Right lobe of liver (tissue), 6 donors: ENCODE measurements at regions not wholly inside any gene's neighbourhood (a gene's known extent, or its start where the extent isn't known, plus 50 kb on each side); places are given as distances from the start of the nearest gene placed in this dataset.

Source experiments
- ATAC-seq, 4 donors: fragments of 200-7000 bp; cut with Tn5 transposase; one replicate each; pipeline ENCODE4 v1.9.1; 2020; ENCODE audit warnings: mild to moderate bottlenecking in 4 of 4, moderate library complexity in 4 of 4
- DNase-seq, 3 donors: peaks; one replicate each; pipeline ENCODE4 v3.0.0-alpha.2; 2020
- H3K27ac ChIP-seq, 3 donors: fragments of 200-600 bp; one replicate each; pipeline ENCODE4 v1.8.0; 2022
- H3K27me3 ChIP-seq, 2 donors: fragments of 200-600 bp; one replicate each; pipeline ENCODE4 v1.8.0; 2022
- H3K36me3 ChIP-seq, 4 donors: fragments of 200-600 bp; sonication (generic) in 1 of 4; one replicate each; pipeline versions ENCODE4 v1.5.1 to v1.8.0; 2017 to 2022; ENCODE audit warnings: control low read depth in 1 of 4
- H3K4me1 ChIP-seq, 4 donors: fragments of 200-600 bp; sonication (generic) in 1 of 4; one replicate each; pipeline versions ENCODE4 v1.5.1 to v1.8.0; 2017 to 2022; ENCODE audit warnings: control low read depth in 1 of 4
- H3K4me3 ChIP-seq, 3 donors: fragments of 200-600 bp; one replicate each; pipeline ENCODE4 v1.8.0; 2022
- H3K9me3 ChIP-seq, 4 donors: fragments of 200-600 bp; sonication (generic) in 1 of 4; one replicate each; pipeline versions ENCODE4 v1.5.1 to v1.8.0; 2017 to 2022; ENCODE audit warnings: control low read depth in 1 of 4
- POLR2A ChIP-seq: fragments of 450-650 bp; IDR thresholded peaks from one replicate; pipeline ENCODE4 v1.6.1; 2017; ENCODE audit warnings: antibody characterized with exemption, mild to moderate bottlenecking
- WGBS: methylation state at CpG from one replicate; pipeline ENCODE4 v1.1.6; 2018; ENCODE audit warnings: low coverage, low lambda C conversion rate; ENCODE audit not compliant: insufficient coverage; ENCODE audit errors: missing lambda C conversion rate; 5-methylcytosine and 5-hydroxymethylcytosine counted together
- intact Hi-C, 2 donors: fragments of 100-400 bp; cut with DNase I; formaldehyde crosslinking; loops; one replicate each; pipeline versions ENCODE4 v1.11.2 to v1.14.1; 2022
- TF ChIP-seq, protein P1 (sequence below), 4 donors: fragments of 200-600 bp in 3 of 4; fragments of 450-650 bp in 1 of 4; IDR thresholded peaks; one replicate each; pipeline versions ENCODE4 v1.5.1 to v1.8.0; 2016 to 2022; ENCODE audit warnings: antibody characterized with exemption in 4 of 4, mild to moderate bottlenecking in 2 of 4
- donor health status: DM: no; HTN: yes; CAD: no.
- donor health status: DM: no; HTN: no; CAD: no.
- donor health status: DM: no; HTN: no; CAD: no.
- donor health status: DM: no; HTN: yes; CAD: no.
- donor health status: DM: no; HTN: yes; CAD: no.

DNA sequence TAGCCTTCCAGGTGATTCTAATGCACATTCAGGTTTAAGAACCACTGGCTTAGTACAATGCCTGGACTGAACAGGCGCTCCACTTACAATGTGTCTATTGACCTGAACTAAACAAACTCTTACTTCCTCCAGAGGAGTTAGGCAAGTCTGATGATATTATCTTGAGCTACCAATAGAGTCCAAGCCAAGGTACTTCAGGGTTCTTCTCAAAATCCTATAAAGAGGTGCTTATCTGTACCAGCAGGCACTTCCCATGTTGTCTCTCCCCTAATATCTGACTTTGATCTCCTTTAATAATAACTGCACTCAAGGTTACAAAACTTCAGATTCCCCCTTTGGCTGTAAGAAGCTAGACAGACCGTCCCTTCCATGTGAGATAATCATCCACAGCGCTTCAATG, 157.0 kb upstream of the SVIL start:
- Histone ChIP-seq H3K27me3 (no peaks in the 10 kb centered on the region), H3K36me3 (no peaks in the 10 kb centered on the region), H3K4me3 (no peak overlapping the region), H3K4me1 (no peaks in the 10 kb centered on the region), H3K9me3 (no peaks in the 10 kb centered on the region), H3K27ac (no peak overlapping the region)
- intact Hi-C loops = no loop called here
- 100% methylated on average over 2 of the region's 3 CpGs for WGBS
- TF ChIP-seq POLR2A = no peak
- TF ChIP-seq, protein P1, sequence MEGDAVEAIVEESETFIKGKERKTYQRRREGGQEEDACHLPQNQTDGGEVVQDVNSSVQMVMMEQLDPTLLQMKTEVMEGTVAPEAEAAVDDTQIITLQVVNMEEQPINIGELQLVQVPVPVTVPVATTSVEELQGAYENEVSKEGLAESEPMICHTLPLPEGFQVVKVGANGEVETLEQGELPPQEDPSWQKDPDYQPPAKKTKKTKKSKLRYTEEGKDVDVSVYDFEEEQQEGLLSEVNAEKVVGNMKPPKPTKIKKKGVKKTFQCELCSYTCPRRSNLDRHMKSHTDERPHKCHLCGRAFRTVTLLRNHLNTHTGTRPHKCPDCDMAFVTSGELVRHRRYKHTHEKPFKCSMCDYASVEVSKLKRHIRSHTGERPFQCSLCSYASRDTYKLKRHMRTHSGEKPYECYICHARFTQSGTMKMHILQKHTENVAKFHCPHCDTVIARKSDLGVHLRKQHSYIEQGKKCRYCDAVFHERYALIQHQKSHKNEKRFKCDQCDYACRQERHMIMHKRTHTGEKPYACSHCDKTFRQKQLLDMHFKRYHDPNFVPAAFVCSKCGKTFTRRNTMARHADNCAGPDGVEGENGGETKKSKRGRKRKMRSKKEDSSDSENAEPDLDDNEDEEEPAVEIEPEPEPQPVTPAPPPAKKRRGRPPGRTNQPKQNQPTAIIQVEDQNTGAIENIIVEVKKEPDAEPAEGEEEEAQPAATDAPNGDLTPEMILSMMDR (IDR thresholded peaks at IDR 0.05) = no peak
- DNase-seq (no peak), ATAC-seq (no peak)

DNA sequence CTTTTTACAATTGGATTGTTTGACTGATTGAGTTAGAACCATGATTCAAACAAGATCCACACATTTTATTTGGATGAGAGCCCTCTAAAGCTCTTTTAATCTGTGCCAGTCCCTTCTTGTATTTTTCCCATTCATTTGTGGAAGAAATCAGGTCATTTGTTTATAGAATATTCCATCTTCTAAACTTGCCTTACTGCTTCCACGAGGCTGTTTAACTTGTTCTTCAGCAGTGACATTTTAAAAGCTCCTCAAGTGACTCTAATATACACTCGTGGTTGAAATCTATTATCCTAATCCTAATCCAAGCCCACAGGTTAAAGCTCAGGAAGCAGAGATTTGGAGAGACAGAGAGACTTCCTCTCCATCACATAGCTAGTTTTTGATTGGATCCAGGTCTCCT, 155.4 kb upstream of the SVIL start:
- 36% methylated on average over 2 of the region's 2 CpGs for WGBS
- intact Hi-C loops = no loop called here

DNA sequence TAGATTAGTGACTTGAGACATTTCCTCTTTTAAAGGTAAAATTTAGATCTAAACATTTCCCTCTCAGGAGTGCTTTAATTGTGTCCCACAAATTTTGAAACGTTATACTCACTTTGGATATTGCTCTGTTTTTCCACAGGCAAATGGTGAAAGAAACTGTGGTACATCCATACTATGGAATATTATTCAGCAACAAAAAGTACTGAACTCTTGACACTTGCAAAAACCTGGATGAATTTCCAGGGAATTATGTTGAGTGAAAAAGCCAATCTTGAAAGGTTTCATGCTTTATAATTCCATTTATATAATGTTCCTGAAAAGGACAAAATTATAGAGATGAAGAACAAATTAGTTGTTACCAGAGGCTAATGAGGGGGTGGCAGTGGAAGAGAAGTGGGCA, 153.3 kb upstream of the SVIL start:
- WGBS = 46% methylated on average over 1 of the region's 1 CpG
- DNase-seq (no peak), ATAC-seq (no peak)
- TF ChIP-seq POLR2A = no peak
- TF ChIP-seq, protein P1 (IDR thresholded peaks at IDR 0.05) = no peak
- Histone ChIP-seq H3K4me1 (no peaks in the 10 kb centered on the region), H3K36me3 (no peaks in the 10 kb centered on the region), H3K27me3 (no peaks in the 10 kb centered on the region), H3K4me3 (no peak overlapping the region), H3K9me3 (no peaks in the 10 kb centered on the region), H3K27ac (no peak overlapping the region)
- intact Hi-C loops = no loop called here

More for the DNA sequence above, 155.4 kb upstream of the SVIL start:
- ATAC-seq = no peak
- no peaks in the 10 kb centered on the region for H3K4me1 ChIP-seq
- TF ChIP-seq, protein P1 (IDR thresholded peaks at IDR 0.05) = no peak
- no peak for TF ChIP-seq POLR2A
- no peak for DNase-seq
- H3K36me3 ChIP-seq = no peaks in the 10 kb centered on the region
- H3K27me3 ChIP-seq = no peaks in the 10 kb centered on the region
- H3K27ac ChIP-seq = no peak overlapping the region
- no peaks in the 10 kb centered on the region for H3K9me3 ChIP-seq
- no peak overlapping the region for H3K4me3 ChIP-seq

DNA sequence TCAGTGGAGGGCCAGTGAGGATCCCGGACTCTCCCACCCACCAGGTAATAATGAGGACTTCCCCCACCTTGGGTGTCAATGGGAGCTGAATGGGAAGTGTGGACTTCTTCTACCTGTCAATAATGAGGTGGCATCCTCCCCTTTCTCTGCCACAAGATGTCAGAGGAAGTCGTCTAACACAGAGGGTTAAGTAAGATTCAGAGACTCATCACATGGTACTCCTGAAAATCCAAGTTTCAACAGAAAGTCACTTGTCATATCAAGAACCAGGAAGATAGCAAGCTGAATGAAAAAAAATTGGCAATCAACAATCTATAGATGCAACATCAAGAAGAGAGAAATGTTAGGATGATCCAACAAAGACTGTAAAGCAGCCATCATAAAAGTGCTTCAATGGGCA, 150.9 kb upstream of the SVIL start:
- Histone ChIP-seq H3K27me3 (no peaks in the 10 kb centered on the region), H3K27ac (no peak overlapping the region), H3K4me1 (no peaks in the 10 kb centered on the region), H3K4me3 (no peak overlapping the region), H3K36me3 (no peaks in the 10 kb centered on the region), H3K9me3 (no peaks in the 10 kb centered on the region)
- WGBS = 40% methylated on average over 1 of the region's 2 CpGs
- DNase-seq (no peak), ATAC-seq (no peak)
- no peak for TF ChIP-seq POLR2A
- TF ChIP-seq, protein P1 (IDR thresholded peaks at IDR 0.05) = no peak
- intact Hi-C loops = no loop called here

DNA sequence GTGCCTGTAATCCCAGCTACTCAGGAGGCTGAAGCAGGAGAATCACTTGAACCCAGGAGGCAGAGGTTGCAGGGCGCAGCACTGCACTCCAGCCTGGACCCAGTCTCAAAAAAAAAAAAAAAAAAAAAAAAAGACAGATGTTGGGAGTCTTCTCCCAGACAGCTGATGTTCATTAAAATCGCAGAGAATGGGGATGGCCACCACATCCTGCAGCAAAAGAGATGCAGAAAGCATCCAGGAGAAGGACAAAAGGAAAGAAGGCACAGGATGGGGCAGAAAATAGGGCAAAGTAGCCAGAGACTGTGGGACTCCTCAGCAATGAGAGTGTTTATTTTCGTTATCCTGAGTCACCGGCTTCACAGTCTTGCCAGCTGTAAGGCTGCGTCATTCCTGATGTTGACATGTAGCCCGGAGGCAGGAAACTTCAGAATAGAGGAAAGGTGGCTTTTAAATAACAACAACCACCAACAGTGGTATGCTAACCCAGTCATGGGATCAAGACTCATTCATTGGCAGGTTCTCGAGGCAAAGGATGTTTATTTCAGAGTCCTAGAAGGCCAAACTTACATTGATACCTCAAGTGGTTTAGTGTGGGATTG, 149.5 kb upstream of the SVIL start:
- H3K27ac ChIP-seq = no peak overlapping the region
- WGBS = 52% methylated on average over 6 of the region's 7 CpGs

More for the DNA sequence above, 149.5 kb upstream of the SVIL start:
- TF ChIP-seq POLR2A = no peak
- TF ChIP-seq, protein P1 (IDR thresholded peaks at IDR 0.05) = no peak
- Histone ChIP-seq H3K36me3 (no peaks in the 10 kb centered on the region), H3K4me1 (no peaks in the 10 kb centered on the region), H3K4me3 (no peak overlapping the region), H3K9me3 (no peaks in the 10 kb centered on the region), H3K27me3 (no peaks in the 10 kb centered on the region)
- no peak for DNase-seq
- intact Hi-C loops = no loop called here
- peak; percentile 49 to 86 (median 72) for ATAC-seq
